ENCODE measurements at regions not wholly inside any gene's neighbourhood (a gene's known extent, or its start where the extent isn't known, plus 50 kb on each side); places are given as distances from the start of the nearest gene placed in this dataset.

DNA sequence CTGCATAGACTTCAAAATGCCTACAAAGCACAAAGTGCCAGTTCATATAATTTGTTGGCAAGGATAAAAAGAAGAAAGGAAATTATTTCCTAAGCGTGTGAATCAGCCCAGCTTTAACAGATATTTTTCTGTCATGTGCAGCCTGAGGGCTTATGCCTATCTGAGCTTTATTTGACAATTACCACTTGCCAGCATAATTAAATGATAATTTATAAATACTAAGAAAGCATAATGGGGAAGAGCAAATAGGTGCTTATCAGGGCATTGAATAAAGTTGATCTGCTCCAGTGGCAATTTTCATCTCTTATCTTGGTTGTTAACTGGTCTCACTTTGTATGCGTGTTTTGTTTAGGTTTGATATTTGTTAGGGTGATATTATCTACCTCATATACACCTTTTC, 313.4 kb upstream of the DNAJC19 start:
- CTCF ChIA-PET, result no interaction called here
- DNase-seq, result no peak
- H3K4me1 Mint-ChIP-seq (ENCODE audit: low read depth), result no peaks in the 10 kb centered on the region
- no peak overlapping the region for H3K4me3 Mint-ChIP-seq
- H3K27ac Mint-ChIP-seq, result no peak overlapping the region
- H3K36me3 Mint-ChIP-seq (ENCODE audit: low read depth), result no peaks in the 10 kb centered on the region
- no peaks in the 10 kb centered on the region for H3K27me3 Mint-ChIP-seq (ENCODE audit: low read depth)
- POLR2A ChIA-PET, result no interaction called here
- ATAC-seq, result no peak
- H3K9me3 Mint-ChIP-seq (ENCODE audit: insufficient read depth), result no peaks in the 10 kb centered on the region

DNA sequence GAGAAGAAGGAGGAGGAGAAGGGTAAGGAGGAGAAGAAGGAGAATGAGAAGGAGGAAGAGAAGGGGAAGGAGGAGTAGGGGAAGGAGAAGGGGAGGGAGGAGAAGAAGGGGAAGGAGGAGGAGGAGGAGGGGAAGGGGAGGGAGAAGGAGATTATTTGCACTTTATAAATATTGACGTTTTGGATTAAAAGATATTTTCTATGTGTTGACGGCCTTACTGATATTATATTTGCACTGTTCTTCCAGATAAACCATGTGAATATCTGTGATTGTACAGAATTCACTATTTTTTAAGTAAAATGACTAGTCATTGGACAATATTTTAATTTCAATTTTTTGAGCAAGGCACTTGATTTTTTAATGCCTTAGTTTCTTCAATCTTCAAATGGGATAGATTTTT, 310.5 kb upstream of the DNAJC19 start:
- Mint-ChIP-seq H3K4me3 (no peak overlapping the region), H3K4me1 (ENCODE audit: low read depth) (no peaks in the 10 kb centered on the region), H3K27me3 (ENCODE audit: low read depth) (no peaks in the 10 kb centered on the region), H3K9me3 (ENCODE audit: insufficient read depth) (no peaks in the 10 kb centered on the region), H3K36me3 (ENCODE audit: low read depth) (no peaks in the 10 kb centered on the region), H3K27ac (no peak overlapping the region)
- ChIA-PET POLR2A (no interaction called here), CTCF (interaction anchor here (0.8 kb wide), 1 partner anchor 26 kb away, joined by 3 read pairs; no protein-coding TSS in a partner anchor)
- no peak for DNase-seq
- no peak for ATAC-seq

DNA sequence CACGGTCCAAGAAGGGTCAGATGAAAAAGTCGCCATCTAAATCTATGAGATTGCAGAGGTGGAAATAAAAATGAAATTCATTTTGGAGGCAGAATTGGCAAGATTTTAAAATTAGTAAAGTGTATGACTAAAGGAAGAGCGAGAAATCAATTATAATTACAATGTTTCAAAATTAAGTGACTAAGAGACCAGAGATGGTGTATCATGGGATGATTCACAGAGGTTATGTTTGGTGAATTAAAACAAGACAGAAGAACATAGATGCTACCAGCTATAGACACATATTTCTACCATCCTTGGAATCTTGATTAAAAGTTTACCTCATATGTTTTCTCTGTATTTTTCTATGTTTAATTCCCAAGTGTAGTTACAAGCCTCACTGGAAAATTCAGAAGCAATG, 308.9 kb upstream of the DNAJC19 start:
- H3K27me3 Mint-ChIP-seq (ENCODE audit: low read depth), result no peaks in the 10 kb centered on the region
- POLR2A ChIA-PET, result no interaction called here
- no peaks in the 10 kb centered on the region for H3K36me3 Mint-ChIP-seq (ENCODE audit: low read depth)

DNA sequence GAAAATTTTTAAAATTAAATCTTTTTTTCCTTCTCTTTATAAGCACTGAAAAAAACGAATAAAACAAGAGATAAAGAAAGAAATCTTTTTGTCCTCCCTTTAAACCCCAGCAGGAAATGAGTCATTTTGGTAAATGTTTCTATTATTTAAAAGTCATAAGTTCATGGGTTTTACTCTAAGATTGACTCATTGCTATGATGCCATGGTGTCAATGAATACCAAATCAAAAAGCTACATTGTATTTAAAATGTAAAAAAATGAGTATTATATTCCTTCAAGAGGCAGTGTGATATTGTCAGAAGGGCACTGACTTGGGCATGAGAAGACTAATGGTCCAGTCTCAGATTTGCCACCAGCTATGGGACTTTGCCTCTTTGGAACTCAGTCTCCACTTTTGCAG, 303.4 kb upstream of the DNAJC19 start:
- ATAC-seq, result no peak
- H3K9me3 Mint-ChIP-seq (ENCODE audit: insufficient read depth), result no peaks in the 10 kb centered on the region
- no peak for DNase-seq
- no peaks in the 10 kb centered on the region for H3K36me3 Mint-ChIP-seq (ENCODE audit: low read depth)
- no peaks in the 10 kb centered on the region for H3K27me3 Mint-ChIP-seq (ENCODE audit: low read depth)
- H3K27ac Mint-ChIP-seq, result no peak overlapping the region
- CTCF ChIA-PET, result no interaction called here
- POLR2A ChIA-PET, result no interaction called here
- no peak overlapping the region for H3K4me3 Mint-ChIP-seq
- no peaks in the 10 kb centered on the region for H3K4me1 Mint-ChIP-seq (ENCODE audit: low read depth)

More for the DNA sequence above, 308.9 kb upstream of the DNAJC19 start:
- CTCF ChIA-PET, result no interaction called here
- no peak overlapping the region for H3K4me3 Mint-ChIP-seq
- DNase-seq, result no peak
- no peak for ATAC-seq
- H3K9me3 Mint-ChIP-seq (ENCODE audit: insufficient read depth), result no peaks in the 10 kb centered on the region
- H3K27ac Mint-ChIP-seq, result no peak overlapping the region
- no peaks in the 10 kb centered on the region for H3K4me1 Mint-ChIP-seq (ENCODE audit: low read depth)

DNA sequence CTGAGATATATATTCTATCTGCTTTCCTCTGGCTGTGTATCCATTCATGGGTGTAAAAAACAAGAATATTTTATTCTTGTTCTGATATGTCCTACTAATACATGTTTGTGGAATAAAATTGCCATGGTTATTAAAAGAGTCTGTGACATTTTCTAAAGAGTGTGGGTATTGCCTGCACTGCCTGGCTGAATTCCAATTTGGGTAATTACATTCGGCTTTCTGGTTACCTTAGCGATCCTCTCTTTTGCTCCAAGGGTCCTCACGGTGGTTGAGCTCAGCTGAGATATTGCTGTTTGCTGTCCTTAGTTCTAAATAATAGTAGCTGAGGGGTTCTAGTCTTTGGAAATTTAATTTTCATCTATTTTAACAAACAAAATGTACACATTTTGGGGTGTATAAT, 301.4 kb upstream of the DNAJC19 start:
- ChIA-PET CTCF (no interaction called here), POLR2A (no interaction called here)
- Mint-ChIP-seq H3K4me3 (no peak overlapping the region), H3K4me1 (ENCODE audit: low read depth) (no peaks in the 10 kb centered on the region), H3K27ac (no peak overlapping the region), H3K27me3 (ENCODE audit: low read depth) (no peaks in the 10 kb centered on the region), H3K36me3 (ENCODE audit: low read depth) (no peaks in the 10 kb centered on the region), H3K9me3 (ENCODE audit: insufficient read depth) (no peaks in the 10 kb centered on the region)
- DNase-seq (no peak), ATAC-seq (no peak)

DNA sequence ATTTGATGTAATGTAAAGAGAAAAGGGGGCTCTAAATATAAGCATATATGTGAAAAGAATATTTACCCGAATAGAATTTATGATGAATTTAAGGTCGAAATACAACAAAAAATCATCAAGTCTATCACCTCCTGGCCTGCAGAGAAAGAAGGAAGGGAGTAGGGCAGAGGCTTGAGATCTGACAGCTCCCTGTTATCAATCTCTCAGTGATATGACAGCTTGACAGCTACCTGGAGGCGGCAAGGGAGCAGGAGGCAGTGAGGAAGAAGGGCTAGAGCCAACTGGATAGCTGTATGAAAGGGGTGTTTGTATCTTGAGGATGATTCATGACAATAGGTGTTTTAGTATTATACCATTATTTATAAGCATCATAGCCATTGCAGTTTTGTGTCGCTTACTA, 299.8 kb upstream of the DNAJC19 start:
- ATAC-seq (no peak), DNase-seq (no peak)
- H3K9me3 Mint-ChIP-seq (ENCODE audit: insufficient read depth), result no peaks in the 10 kb centered on the region
- ChIA-PET POLR2A (no interaction called here), CTCF (interaction anchor here (0.9 kb wide), 1 partner anchor 10 kb away, joined by 3 read pairs; no protein-coding TSS in a partner anchor)
- no peak overlapping the region for H3K27ac Mint-ChIP-seq
- H3K4me3 Mint-ChIP-seq, result no peak overlapping the region
- no peaks in the 10 kb centered on the region for H3K36me3 Mint-ChIP-seq (ENCODE audit: low read depth)
- H3K4me1 Mint-ChIP-seq (ENCODE audit: low read depth), result no peaks in the 10 kb centered on the region
- H3K27me3 Mint-ChIP-seq (ENCODE audit: low read depth), result no peaks in the 10 kb centered on the region

DNA sequence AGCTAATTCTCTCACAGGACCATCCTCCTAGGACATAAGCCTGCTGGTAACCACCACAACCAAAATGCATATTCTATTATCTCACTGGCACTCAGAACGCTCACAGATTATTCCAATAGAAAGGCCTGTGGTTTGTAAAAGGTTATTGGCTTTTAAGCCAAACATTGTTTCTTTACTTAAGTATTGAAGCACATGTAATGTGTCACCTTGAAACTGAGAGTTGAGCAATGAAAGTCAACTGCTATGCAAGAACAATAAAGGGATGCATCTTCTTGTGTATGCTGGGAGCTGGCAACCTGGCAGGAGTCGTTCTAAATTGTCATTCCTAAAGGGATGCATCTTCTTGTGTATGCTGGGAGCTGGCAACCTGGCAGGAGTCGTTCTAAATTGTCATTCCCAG, 298.6 kb upstream of the DNAJC19 start:
- ChIA-PET CTCF (no interaction called here), POLR2A (interaction anchor here (0.5 kb wide), 1 partner anchor 11 kb away, joined by 4 read pairs; no protein-coding TSS in a partner anchor)
- Mint-ChIP-seq H3K27ac (no peak overlapping the region), H3K4me3 (no peak overlapping the region), H3K27me3 (ENCODE audit: low read depth) (no peaks in the 10 kb centered on the region), H3K4me1 (ENCODE audit: low read depth) (no peaks in the 10 kb centered on the region), H3K36me3 (ENCODE audit: low read depth) (no peaks in the 10 kb centered on the region), H3K9me3 (ENCODE audit: insufficient read depth) (no peaks in the 10 kb centered on the region)
- no peak for DNase-seq
- ATAC-seq, result no peak

DNA sequence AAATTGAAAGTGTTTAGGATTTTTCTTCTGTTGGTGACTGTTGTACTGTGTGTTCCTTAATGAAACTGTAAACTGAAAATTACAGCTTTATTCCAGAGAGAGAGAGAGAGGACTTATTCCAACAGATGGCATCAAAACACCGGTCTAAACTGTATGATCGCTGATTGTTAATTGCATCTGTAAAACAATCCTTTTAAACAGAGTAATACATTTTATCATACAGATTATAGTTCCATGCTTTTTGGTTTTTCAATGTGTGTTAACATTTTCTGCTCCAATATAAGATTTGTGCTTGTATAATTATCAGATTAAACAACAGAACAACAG, 289.7 kb upstream of the DNAJC19 start:
- ATAC-seq, result no peak
- POLR2A ChIA-PET, result no interaction called here
- H3K4me1 Mint-ChIP-seq (ENCODE audit: low read depth), result no peaks in the 10 kb centered on the region
- no peaks in the 10 kb centered on the region for H3K9me3 Mint-ChIP-seq (ENCODE audit: insufficient read depth)
- H3K27ac Mint-ChIP-seq, result no peak overlapping the region
- no peak overlapping the region for H3K4me3 Mint-ChIP-seq
- no peaks in the 10 kb centered on the region for H3K36me3 Mint-ChIP-seq (ENCODE audit: low read depth)
- H3K27me3 Mint-ChIP-seq (ENCODE audit: low read depth), result peaks cover 3% of the 10 kb centered on the region
- DNase-seq, result no peak
- CTCF ChIA-PET, result interaction anchor here (1.1 to 1.8 kb wide), 2 partner anchors 10 to 331 kb away, joined by 3 read pairs; no protein-coding TSS in a partner anchor

DNA sequence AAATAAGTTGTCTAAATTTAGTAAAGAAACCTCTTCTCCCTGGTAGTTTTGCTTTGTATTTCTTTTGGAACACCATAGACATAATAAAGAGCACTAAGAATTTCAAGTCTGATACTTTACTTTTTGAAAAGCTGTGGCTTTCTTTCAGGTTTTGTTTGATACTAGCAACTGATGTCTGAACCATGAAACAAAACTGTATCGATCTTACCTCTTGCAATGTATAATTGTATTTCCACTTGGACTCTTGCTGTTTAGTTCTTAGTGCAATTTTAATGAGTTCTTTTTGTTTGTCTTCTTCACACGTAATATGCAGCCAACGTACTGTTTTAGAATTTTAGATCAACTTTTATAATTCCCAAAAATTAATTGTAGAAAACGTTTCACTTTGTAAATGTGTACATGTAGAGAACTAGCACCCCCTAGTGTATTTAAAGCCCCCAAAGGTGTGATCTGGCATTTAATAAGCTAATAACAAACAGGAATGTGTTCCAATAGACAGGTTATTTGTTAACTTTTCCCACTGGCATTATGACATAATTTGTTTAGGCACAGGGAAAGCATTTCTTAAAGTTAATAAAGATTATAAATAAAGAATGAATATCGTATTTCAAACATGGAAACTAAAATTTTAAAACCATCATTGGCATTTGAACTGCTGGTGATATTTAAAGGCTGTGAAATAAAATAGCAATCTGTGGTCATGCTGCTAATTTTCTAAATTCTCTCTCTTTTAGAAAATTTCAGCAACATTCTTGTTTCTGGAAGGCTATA, 289.1 kb upstream of the DNAJC19 start:
- Mint-ChIP-seq H3K27ac (no peak overlapping the region), H3K4me1 (ENCODE audit: low read depth) (no peaks in the 10 kb centered on the region), H3K9me3 (ENCODE audit: insufficient read depth) (no peaks in the 10 kb centered on the region), H3K36me3 (ENCODE audit: low read depth) (no peaks in the 10 kb centered on the region), H3K27me3 (ENCODE audit: low read depth) (peaks cover 3% of the 10 kb centered on the region), H3K4me3 (no peak overlapping the region)
- no peak for ATAC-seq
- ChIA-PET CTCF (interaction anchor here (1.1 to 1.8 kb wide), 2 partner anchors 11 to 330 kb away, joined by 3 read pairs; no protein-coding TSS in a partner anchor), POLR2A (no interaction called here)
- DNase-seq, result no peak

DNA sequence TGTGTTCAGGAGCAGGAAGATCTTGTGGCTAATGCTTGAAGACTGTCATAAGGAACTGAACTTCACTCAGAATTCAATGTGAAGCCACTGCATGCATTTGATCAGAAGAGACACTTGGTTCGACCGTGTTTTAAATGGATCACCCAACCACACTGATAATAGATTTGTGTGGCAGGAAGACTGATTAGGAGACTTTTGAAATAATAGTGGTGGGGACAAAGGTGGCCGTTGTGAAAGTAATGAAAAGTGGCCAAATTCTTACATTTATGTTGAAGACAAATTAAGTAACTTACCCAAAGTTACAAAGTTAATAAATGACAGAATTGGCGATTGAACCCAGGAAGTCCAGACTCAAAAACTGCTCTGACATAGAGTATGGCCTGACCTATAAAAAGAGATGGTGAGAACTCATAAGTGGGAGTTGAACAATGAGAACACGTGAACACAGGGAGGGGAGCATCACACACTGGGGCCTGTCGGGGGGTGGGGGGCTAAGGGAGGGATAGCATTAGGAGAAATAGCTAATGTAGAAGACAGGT, 286.9 kb upstream of the DNAJC19 start:
- H3K27ac Mint-ChIP-seq, result no peak overlapping the region
- CTCF ChIA-PET, result no interaction called here
- no peaks in the 10 kb centered on the region for H3K9me3 Mint-ChIP-seq (ENCODE audit: insufficient read depth)
- H3K4me3 Mint-ChIP-seq, result no peak overlapping the region
- ATAC-seq, result no peak
- no peaks in the 10 kb centered on the region for H3K4me1 Mint-ChIP-seq (ENCODE audit: low read depth)
- no peak for DNase-seq
- peaks cover 6% of the 10 kb centered on the region for H3K27me3 Mint-ChIP-seq (ENCODE audit: low read depth)
- H3K36me3 Mint-ChIP-seq (ENCODE audit: low read depth), result no peaks in the 10 kb centered on the region
- POLR2A ChIA-PET, result no interaction called here

DNA sequence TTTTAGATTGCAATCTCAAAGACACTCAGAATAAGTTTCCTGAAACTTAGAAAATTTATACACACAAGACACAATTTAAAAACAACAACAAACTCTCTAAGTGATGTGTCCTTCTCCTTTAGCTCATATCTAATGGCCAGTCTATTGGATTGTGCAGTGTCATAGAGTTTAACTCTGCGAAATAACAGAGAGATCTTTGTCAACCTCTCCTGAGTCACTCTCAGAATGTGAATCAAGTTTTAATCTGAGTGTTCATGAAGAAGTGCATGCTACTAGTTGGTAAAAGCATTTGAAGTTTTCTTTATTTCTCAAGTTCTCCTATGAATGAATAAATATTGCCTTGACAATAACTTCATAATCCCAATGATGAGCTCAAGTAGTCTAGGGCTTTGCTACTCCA, 284.5 kb upstream of the DNAJC19 start:
- H3K4me3 Mint-ChIP-seq, result no peak overlapping the region
- POLR2A ChIA-PET, result no interaction called here
- H3K27me3 Mint-ChIP-seq (ENCODE audit: low read depth), result peaks cover 6% of the 10 kb centered on the region
- DNase-seq (no peak), ATAC-seq (no peak)
- H3K27ac Mint-ChIP-seq, result no peak overlapping the region
- H3K9me3 Mint-ChIP-seq (ENCODE audit: insufficient read depth), result no peaks in the 10 kb centered on the region
- no peaks in the 10 kb centered on the region for H3K4me1 Mint-ChIP-seq (ENCODE audit: low read depth)
- H3K36me3 Mint-ChIP-seq (ENCODE audit: low read depth), result no peaks in the 10 kb centered on the region
- CTCF ChIA-PET, result no interaction called here

DNA sequence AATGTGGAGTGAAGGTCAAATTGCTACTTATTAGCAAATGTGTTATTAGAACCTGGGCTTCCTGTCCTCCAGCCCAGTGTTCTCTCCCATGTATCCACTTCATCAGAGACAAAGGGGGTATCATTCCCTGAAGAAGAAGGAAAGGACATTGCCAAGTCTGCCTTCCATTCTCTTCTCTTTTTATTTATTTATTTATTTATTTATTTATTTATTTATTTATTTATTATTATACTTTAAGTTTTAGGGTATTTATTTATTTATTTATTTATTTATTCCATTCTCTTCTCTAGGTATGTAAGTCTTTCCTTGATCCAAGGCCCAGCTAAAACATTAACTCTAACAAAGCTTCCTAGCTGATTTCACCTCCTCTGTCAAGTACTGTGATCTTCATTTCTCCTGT, 277.8 kb upstream of the DNAJC19 start:
- peaks cover 3% of the 10 kb centered on the region for H3K4me1 Mint-ChIP-seq (ENCODE audit: low read depth)
- no peaks in the 10 kb centered on the region for H3K9me3 Mint-ChIP-seq (ENCODE audit: insufficient read depth)
- ChIA-PET CTCF (interaction anchor here (0.8 kb wide), 1 partner anchor 14 kb away, joined by 3 read pairs; no protein-coding TSS in a partner anchor), POLR2A (no interaction called here)
- DNase-seq, result no peak
- H3K36me3 Mint-ChIP-seq (ENCODE audit: low read depth), result no peaks in the 10 kb centered on the region
- H3K27me3 Mint-ChIP-seq (ENCODE audit: low read depth), result no peaks in the 10 kb centered on the region
- H3K27ac Mint-ChIP-seq, result no peak overlapping the region
- ATAC-seq, result no peak
- H3K4me3 Mint-ChIP-seq, result no peak overlapping the region

Data from activated CD8-positive, alpha-beta T cell treated with anti-CD3 and anti-CD28 coated beads, Interleukin-2, amount 10 ng/mL, durations not matched to agents 7 days and 5 days (primary cell).